Neural progenitor cell (in vitro differentiated cells): ENCODE measurements at regions not wholly inside any gene's neighbourhood (a gene's known extent, or its start where the extent isn't known, plus 50 kb on each side); places are given as distances from the start of the nearest gene placed in this dataset.

Source experiments
- CTCF ChIP-seq: fragments of 200-600 bp; sonication (generic); IDR thresholded peaks from 2 replicates; pipeline ENCODE4 v1.5.1; 2017; ENCODE audit warnings: antibody characterized with exemption, mild to moderate bottlenecking
- EZH2 ChIP-seq: fragments of 200-600 bp; sonication (generic); IDR thresholded peaks from 2 replicates; pipeline ENCODE4 v1.6.1; 2017; ENCODE audit warnings: antibody characterized with exemption, mild to moderate bottlenecking, moderate library complexity

- no peak for TF ChIP-seq CTCF
- no peak for TF ChIP-seq EZH2
Observed at GRCh38 chr14:43297794-43298193, 1209.3 kb downstream of the FSCB start.
